Liver (tissue), 3 donors: ENCODE measurements at regions not wholly inside any gene's neighbourhood (a gene's known extent, or its start where the extent isn't known, plus 50 kb on each side); places are given as distances from the start of the nearest gene placed in this dataset.

Source experiments
- ATF3 ChIP-seq: IDR thresholded peaks from 2 replicates; pipeline ENCODE4 v1.6.1; 2016; ENCODE audit warnings: antibody characterized with exemption
- CTCF ChIP-seq: fragments of 150-350 bp; IDR thresholded peaks from 2 replicates; pipeline ENCODE4 v1.5.1; 2017; ENCODE audit warnings: improper control_type of control experiment, low read depth, low read length; ENCODE audit not compliant: missing input control
- GABPA ChIP-seq, 2 donors: IDR thresholded peaks in 1 of 2; conservative IDR thresholded peaks in 1 of 2; 2 replicates each; pipeline ENCODE4 v1.6.1; 2016; ENCODE audit warnings: antibody characterized with exemption in 2 of 2, mild to moderate bottlenecking in 1 of 2, moderate library complexity in 1 of 2
- JUND ChIP-seq, 2 donors: IDR thresholded peaks; 2 replicates each; pipeline ENCODE4 v1.6.1; 2016; ENCODE audit warnings: antibody characterized with exemption in 2 of 2
- MAX ChIP-seq: IDR thresholded peaks from 2 replicates; pipeline ENCODE4 v1.6.1; 2016; ENCODE audit warnings: antibody characterized with exemption
- NR2F2 ChIP-seq: IDR thresholded peaks from 2 replicates; pipeline ENCODE4 v1.6.1; 2016; ENCODE audit warnings: antibody characterized with exemption
- SP1 ChIP-seq: IDR thresholded peaks from 2 replicates; pipeline ENCODE4 v1.6.1; 2018; ENCODE audit warnings: antibody characterized with exemption, mild to moderate bottlenecking
- TAF1 ChIP-seq: conservative IDR thresholded peaks from 2 replicates; pipeline ENCODE4 v1.6.1; 2016; ENCODE audit warnings: antibody characterized with exemption, mild to moderate bottlenecking
- YY1 ChIP-seq: IDR thresholded peaks from 2 replicates; pipeline ENCODE4 v1.6.1; 2016; ENCODE audit warnings: antibody characterized with exemption, mild to moderate bottlenecking
- TF ChIP-seq, protein P1 (sequence below): IDR thresholded peaks from 2 replicates; pipeline ENCODE4 v1.6.1; 2016; ENCODE audit warnings: antibody characterized with exemption, mild to moderate bottlenecking
- TF ChIP-seq, protein P2 (sequence below): IDR thresholded peaks from 2 replicates; pipeline ENCODE4 v1.6.1; 2016; ENCODE audit warnings: antibody characterized with exemption
- donor health status: healthy.
- donor health status: healthy.

DNA sequence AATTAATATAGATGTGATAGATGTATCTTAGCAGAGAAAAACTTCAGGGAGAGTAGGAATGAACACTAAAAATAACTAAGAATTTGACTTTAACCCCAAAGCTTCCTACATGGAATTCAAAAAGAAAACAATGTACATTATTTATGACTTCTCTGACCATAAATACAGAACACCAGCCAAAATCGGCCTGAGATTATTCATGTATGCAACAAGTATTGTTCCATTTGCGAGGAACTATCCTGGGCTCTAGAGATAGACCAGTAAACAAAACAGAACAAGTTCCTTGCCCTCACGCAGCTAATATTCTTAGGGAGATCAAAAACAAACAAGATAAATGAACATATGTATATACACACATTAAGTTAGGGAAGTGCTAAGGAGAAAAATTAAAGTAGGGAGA, 432.3 kb upstream of the SOX5 start:
- TF ChIP-seq MAX (no peak), CTCF (no peak), TAF1 (no peak), ATF3 (no peak), GABPA (IDR thresholded peaks at IDR 0.05 in 1 of 2, conservative IDR thresholded peaks at IDR 0.05 in 1 of 2) (no peak), SP1 (no peak), YY1 (no peak), NR2F2 (no peak), JUND (IDR thresholded peaks at IDR 0.05) (no peak)
- TF ChIP-seq, protein P1, sequence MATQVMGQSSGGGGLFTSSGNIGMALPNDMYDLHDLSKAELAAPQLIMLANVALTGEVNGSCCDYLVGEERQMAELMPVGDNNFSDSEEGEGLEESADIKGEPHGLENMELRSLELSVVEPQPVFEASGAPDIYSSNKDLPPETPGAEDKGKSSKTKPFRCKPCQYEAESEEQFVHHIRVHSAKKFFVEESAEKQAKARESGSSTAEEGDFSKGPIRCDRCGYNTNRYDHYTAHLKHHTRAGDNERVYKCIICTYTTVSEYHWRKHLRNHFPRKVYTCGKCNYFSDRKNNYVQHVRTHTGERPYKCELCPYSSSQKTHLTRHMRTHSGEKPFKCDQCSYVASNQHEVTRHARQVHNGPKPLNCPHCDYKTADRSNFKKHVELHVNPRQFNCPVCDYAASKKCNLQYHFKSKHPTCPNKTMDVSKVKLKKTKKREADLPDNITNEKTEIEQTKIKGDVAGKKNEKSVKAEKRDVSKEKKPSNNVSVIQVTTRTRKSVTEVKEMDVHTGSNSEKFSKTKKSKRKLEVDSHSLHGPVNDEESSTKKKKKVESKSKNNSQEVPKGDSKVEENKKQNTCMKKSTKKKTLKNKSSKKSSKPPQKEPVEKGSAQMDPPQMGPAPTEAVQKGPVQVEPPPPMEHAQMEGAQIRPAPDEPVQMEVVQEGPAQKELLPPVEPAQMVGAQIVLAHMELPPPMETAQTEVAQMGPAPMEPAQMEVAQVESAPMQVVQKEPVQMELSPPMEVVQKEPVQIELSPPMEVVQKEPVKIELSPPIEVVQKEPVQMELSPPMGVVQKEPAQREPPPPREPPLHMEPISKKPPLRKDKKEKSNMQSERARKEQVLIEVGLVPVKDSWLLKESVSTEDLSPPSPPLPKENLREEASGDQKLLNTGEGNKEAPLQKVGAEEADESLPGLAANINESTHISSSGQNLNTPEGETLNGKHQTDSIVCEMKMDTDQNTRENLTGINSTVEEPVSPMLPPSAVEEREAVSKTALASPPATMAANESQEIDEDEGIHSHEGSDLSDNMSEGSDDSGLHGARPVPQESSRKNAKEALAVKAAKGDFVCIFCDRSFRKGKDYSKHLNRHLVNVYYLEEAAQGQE = no peak
- TF ChIP-seq, protein P2, sequence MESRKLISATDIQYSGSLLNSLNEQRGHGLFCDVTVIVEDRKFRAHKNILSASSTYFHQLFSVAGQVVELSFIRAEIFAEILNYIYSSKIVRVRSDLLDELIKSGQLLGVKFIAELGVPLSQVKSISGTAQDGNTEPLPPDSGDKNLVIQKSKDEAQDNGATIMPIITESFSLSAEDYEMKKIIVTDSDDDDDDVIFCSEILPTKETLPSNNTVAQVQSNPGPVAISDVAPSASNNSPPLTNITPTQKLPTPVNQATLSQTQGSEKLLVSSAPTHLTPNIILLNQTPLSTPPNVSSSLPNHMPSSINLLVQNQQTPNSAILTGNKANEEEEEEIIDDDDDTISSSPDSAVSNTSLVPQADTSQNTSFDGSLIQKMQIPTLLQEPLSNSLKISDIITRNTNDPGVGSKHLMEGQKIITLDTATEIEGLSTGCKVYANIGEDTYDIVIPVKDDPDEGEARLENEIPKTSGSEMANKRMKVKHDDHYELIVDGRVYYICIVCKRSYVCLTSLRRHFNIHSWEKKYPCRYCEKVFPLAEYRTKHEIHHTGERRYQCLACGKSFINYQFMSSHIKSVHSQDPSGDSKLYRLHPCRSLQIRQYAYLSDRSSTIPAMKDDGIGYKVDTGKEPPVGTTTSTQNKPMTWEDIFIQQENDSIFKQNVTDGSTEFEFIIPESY = no peak
